Peyer's patch (tissue), 4 donors: ENCODE measurements at regions not wholly inside any gene's neighbourhood (a gene's known extent, or its start where the extent isn't known, plus 50 kb on each side); places are given as distances from the start of the nearest gene placed in this dataset.

ENCODE experiments used
- DNase-seq, 3 donors: peaks; one replicate each; pipeline ENCODE4 v3.0.0-alpha.2; 2017 to 2019
- H3K27ac ChIP-seq, 4 donors: fragments of 200-600 bp; sonication (generic); one replicate each; pipeline ENCODE4 v1.5.1; 2016 to 2019
- H3K27me3 ChIP-seq, 2 donors: fragments of 200-600 bp; sonication (generic); one replicate each; pipeline ENCODE4 v1.5.1; 2019
- H3K36me3 ChIP-seq, 3 donors: fragments of 200-600 bp; sonication (generic); one replicate each; pipeline ENCODE4 v1.5.1; 2016 to 2019
- H3K4me1 ChIP-seq, 4 donors: fragments of 200-600 bp; sonication (generic); one replicate each; pipeline ENCODE4 v1.5.1; 2016 to 2019
- H3K4me3 ChIP-seq, 4 donors: fragments of 200-600 bp; sonication (generic); 1 replicate in 3 of 4; 2 replicates in 1 of 4; pipeline ENCODE4 v1.5.1; 2016 to 2019; ENCODE audit warnings: mild to moderate bottlenecking in 1 of 4
- H3K9me3 ChIP-seq, 4 donors: fragments of 200-600 bp; sonication (generic); one replicate each; pipeline ENCODE4 v1.5.1; 2016 to 2019; ENCODE audit warnings: mild to moderate bottlenecking in 1 of 4
- POLR2A ChIP-seq, 2 donors: fragments of 450-650 bp; IDR thresholded peaks; one replicate each; pipeline ENCODE4 v1.5.1; 2017; ENCODE audit warnings: antibody characterized with exemption in 2 of 2, mild to moderate bottlenecking in 2 of 2, moderate library complexity in 2 of 2
- TF ChIP-seq, protein P1 (sequence below), 6 experiments: fragments of 450-650 bp in 4 of 6; fragments of 200-600 bp in 2 of 6; sonication (generic) in 1 of 6; IDR thresholded peaks; one replicate each; pipeline ENCODE4 v1.5.1; 2017 to 2019; ENCODE audit warnings: antibody characterized with exemption in 6 of 6, mild to moderate bottlenecking in 3 of 6, moderate library complexity in 1 of 6

DNA sequence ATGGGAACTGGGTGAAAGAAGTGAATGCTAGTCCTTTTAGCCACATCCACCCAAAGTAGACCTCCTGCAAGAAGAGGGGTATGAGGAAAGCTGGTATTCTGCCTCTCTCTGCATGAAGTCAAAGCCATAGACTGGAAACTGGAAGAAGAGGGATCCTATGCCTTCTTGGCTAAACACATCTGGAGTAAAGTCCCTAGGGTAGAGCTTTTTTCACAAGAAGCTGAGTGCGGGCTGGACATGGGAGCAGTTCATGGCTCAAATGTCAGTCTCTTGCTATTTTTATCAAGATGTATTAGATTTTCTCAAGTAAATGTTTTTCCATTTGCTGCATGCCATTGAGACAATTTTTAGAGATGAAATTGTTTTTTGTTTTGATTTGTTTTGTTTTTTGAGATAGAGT lies 206.5 kb upstream of the TMEM72 start:
- TF ChIP-seq POLR2A (IDR thresholded peaks at IDR 0.05), result no peak
- TF ChIP-seq, protein P1, sequence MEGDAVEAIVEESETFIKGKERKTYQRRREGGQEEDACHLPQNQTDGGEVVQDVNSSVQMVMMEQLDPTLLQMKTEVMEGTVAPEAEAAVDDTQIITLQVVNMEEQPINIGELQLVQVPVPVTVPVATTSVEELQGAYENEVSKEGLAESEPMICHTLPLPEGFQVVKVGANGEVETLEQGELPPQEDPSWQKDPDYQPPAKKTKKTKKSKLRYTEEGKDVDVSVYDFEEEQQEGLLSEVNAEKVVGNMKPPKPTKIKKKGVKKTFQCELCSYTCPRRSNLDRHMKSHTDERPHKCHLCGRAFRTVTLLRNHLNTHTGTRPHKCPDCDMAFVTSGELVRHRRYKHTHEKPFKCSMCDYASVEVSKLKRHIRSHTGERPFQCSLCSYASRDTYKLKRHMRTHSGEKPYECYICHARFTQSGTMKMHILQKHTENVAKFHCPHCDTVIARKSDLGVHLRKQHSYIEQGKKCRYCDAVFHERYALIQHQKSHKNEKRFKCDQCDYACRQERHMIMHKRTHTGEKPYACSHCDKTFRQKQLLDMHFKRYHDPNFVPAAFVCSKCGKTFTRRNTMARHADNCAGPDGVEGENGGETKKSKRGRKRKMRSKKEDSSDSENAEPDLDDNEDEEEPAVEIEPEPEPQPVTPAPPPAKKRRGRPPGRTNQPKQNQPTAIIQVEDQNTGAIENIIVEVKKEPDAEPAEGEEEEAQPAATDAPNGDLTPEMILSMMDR (IDR thresholded peaks at IDR 0.05), result no peak
- Histone ChIP-seq H3K27ac (no peak overlapping the region), H3K9me3 (no peaks in the 10 kb centered on the region), H3K4me3 (no peak overlapping the region), H3K27me3 (no peaks in the 10 kb centered on the region), H3K36me3 (no peaks in the 10 kb centered on the region), H3K4me1 (no peaks in the 10 kb centered on the region)
- no peak for DNase-seq

DNA sequence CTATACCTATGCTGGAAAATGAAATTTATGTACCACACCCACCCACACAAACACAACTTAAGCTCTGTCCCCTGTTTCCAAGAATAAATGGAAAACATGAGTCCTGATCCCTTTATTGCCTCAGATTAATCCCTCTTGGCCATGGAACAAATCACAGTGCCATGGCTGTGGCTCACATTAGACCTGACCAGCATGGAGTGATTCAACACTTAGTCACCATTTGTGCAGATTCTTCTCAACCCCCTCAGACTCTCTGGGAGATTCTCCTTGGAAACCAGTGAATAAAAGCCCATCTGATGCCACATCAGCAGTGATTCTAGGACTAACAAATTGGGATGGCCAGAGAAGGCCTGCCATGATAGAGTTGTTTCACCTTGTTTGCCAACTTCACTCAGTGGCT lies 204.4 kb upstream of the TMEM72 start:
- TF ChIP-seq POLR2A (IDR thresholded peaks at IDR 0.05), result no peak
- TF ChIP-seq, protein P1 (IDR thresholded peaks at IDR 0.05), result no peak
- no peak for DNase-seq
- Histone ChIP-seq H3K36me3 (no peaks in the 10 kb centered on the region), H3K27me3 (no peaks in the 10 kb centered on the region), H3K27ac (no peak overlapping the region), H3K9me3 (no peaks in the 10 kb centered on the region), H3K4me1 (no peaks in the 10 kb centered on the region), H3K4me3 (no peak overlapping the region)

DNA sequence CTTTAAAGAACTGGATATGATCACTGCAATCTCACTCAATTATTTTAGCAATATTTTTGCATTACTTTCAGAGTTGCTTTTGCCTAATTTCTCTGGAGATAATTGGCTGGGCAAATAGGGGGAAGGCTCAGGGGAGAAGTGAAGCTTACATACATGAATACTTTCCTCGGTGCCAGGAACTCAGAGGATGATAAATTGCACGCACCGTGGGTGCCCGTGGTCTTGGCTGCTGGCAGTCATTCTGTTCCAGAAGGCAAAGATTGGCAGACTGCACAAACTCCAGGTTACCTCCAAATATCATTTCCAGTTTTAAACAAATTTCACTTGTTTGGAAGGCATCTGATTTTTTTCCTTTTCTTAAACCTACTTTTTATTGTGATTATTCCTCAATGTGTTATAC lies 197.8 kb upstream of the TMEM72 start:
- DNase-seq, result no peak
- TF ChIP-seq POLR2A (IDR thresholded peaks at IDR 0.05), result no peak
- H3K4me3 ChIP-seq, result no peak overlapping the region
- no peaks in the 10 kb centered on the region for H3K27me3 ChIP-seq
- H3K9me3 ChIP-seq, result no peaks in the 10 kb centered on the region
- no peaks in the 10 kb centered on the region for H3K4me1 ChIP-seq
- H3K27ac ChIP-seq, result no peak overlapping the region
- no peaks in the 10 kb centered on the region for H3K36me3 ChIP-seq

DNA sequence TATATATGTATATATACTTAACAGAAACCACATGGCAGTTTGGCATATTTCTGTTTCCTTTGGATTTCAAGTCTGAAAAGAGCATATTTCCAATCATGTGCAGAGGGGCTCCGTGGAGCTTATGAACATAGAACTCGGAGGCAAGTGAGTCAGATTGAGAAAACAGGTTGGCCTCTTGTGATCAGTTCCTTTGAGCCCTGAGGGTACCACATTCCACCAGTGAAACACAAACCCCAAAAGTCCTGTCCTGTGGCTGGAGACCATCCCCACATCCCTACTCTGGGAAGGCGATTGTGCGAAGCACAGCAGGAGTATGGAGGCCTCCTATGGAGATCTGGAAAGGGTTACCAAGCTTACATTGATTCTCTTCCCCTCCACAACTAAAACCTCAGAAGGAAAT lies 196.7 kb upstream of the TMEM72 start:
- DNase-seq, result no peak
- no peaks in the 10 kb centered on the region for H3K4me1 ChIP-seq
- no peaks in the 10 kb centered on the region for H3K27me3 ChIP-seq
- H3K4me3 ChIP-seq, result no peak overlapping the region
- no peaks in the 10 kb centered on the region for H3K36me3 ChIP-seq
- no peaks in the 10 kb centered on the region for H3K9me3 ChIP-seq
- H3K27ac ChIP-seq, result no peak overlapping the region
- TF ChIP-seq, protein P1 (IDR thresholded peaks at IDR 0.05), result no peak
- no peak for TF ChIP-seq POLR2A (IDR thresholded peaks at IDR 0.05)

DNA sequence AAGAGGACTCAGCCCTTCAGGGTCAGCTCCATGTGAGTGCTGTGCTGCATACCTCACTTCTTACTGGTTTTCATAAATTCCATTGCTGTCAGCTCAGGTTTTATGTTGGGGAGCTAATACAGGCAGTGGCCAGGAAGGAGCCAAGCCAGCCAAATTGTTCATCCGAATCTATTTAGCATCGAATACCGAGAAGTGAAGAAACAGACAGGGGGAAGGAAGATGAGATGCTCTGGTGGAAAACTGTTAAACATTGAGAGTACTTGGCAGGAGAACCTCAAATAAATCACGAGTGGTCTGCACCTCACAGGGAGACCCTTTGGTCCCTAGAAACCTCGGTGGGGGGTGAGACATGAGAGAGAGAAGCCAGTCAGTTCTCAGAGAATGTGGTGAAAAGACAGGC lies 196.0 kb upstream of the TMEM72 start:
- H3K9me3 ChIP-seq, result no peaks in the 10 kb centered on the region
- DNase-seq, result no peak
- TF ChIP-seq, protein P1 (IDR thresholded peaks at IDR 0.05), result no peak
- no peak for TF ChIP-seq POLR2A (IDR thresholded peaks at IDR 0.05)
- no peak overlapping the region for H3K27ac ChIP-seq
- no peak overlapping the region for H3K4me3 ChIP-seq
- H3K27me3 ChIP-seq, result no peaks in the 10 kb centered on the region
- H3K36me3 ChIP-seq, result no peaks in the 10 kb centered on the region
- no peaks in the 10 kb centered on the region for H3K4me1 ChIP-seq

DNA sequence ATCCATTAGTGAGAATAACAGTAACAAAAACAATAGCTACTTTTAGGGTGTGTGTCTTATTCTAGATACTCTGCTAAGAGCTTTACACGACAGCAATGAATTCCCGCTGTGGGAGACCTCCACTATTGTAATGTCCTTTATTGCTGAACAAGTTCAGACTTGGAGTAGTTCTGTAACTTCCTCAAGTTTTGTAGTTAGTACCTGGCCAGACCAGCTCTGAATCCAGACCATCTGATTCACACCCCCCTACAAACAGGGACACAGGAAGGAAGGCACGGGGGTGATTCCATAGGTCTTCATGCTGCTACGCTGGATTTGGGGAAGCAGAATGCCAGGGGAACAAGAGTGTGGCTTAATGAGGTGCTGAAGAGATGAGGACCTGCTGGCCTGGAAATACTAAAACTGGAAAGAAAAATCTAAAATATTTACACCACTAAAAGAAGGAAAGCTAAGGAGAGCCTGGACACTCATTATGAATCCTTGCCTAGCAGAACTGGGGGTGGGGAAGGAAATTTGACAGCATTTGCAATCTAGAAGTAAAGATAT lies 194.6 kb upstream of the TMEM72 start:
- no peaks in the 10 kb centered on the region for H3K27me3 ChIP-seq
- TF ChIP-seq POLR2A (IDR thresholded peaks at IDR 0.05), result no peak
- TF ChIP-seq, protein P1 (IDR thresholded peaks at IDR 0.05), result no peak
- no peak overlapping the region for H3K27ac ChIP-seq
- H3K4me3 ChIP-seq, result no peak overlapping the region
- DNase-seq, result no peak
- H3K9me3 ChIP-seq, result no peaks in the 10 kb centered on the region
- no peaks in the 10 kb centered on the region for H3K36me3 ChIP-seq
- no peaks in the 10 kb centered on the region for H3K4me1 ChIP-seq
